Peyer's patch (tissue), 4 donors: ENCODE measurements at regions not wholly inside any gene's neighbourhood (a gene's known extent, or its start where the extent isn't known, plus 50 kb on each side); places are given as distances from the start of the nearest gene placed in this dataset.

Source experiments
- DNase-seq, 3 donors: peaks; one replicate each; pipeline ENCODE4 v3.0.0-alpha.2; 2017 to 2019
- H3K27ac ChIP-seq, 4 donors: fragments of 200-600 bp; sonication (generic); one replicate each; pipeline ENCODE4 v1.5.1; 2016 to 2019
- H3K27me3 ChIP-seq, 2 donors: fragments of 200-600 bp; sonication (generic); one replicate each; pipeline ENCODE4 v1.5.1; 2019
- H3K36me3 ChIP-seq, 3 donors: fragments of 200-600 bp; sonication (generic); one replicate each; pipeline ENCODE4 v1.5.1; 2016 to 2019
- H3K4me1 ChIP-seq, 4 donors: fragments of 200-600 bp; sonication (generic); one replicate each; pipeline ENCODE4 v1.5.1; 2016 to 2019
- H3K4me3 ChIP-seq, 4 donors: fragments of 200-600 bp; sonication (generic); 1 replicate in 3 of 4; 2 replicates in 1 of 4; pipeline ENCODE4 v1.5.1; 2016 to 2019; ENCODE audit warnings: mild to moderate bottlenecking in 1 of 4
- H3K9me3 ChIP-seq, 4 donors: fragments of 200-600 bp; sonication (generic); one replicate each; pipeline ENCODE4 v1.5.1; 2016 to 2019; ENCODE audit warnings: mild to moderate bottlenecking in 1 of 4
- POLR2A ChIP-seq, 2 donors: fragments of 450-650 bp; IDR thresholded peaks; one replicate each; pipeline ENCODE4 v1.5.1; 2017; ENCODE audit warnings: antibody characterized with exemption in 2 of 2, mild to moderate bottlenecking in 2 of 2, moderate library complexity in 2 of 2
- TF ChIP-seq, protein P1 (sequence below), 6 experiments: fragments of 450-650 bp in 4 of 6; fragments of 200-600 bp in 2 of 6; sonication (generic) in 1 of 6; IDR thresholded peaks; one replicate each; pipeline ENCODE4 v1.5.1; 2017 to 2019; ENCODE audit warnings: antibody characterized with exemption in 6 of 6, mild to moderate bottlenecking in 3 of 6, moderate library complexity in 1 of 6

DNA sequence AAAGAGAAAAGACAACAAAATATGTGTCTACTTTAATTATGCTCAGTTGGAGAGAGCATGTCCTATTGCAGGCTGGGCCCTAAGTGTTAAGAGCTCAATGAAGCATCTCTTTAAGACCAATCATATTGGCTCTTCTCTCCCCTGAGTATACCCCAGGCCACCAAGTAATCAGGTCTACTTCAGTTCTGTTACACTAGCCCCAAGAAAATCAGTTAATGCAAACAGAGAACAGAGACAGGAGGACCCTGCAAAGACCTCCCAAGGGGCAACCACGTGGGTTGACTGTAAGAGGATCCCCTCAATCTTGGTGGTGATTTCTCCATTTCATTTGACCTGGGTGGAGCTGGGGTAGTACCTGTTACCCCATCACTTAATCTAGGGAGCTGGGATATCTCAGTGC, 451.0 kb upstream of the ZNF507 start:
- H3K36me3 ChIP-seq: no peaks in the 10 kb centered on the region
- DNase-seq: no peak
- H3K27ac ChIP-seq: no peak overlapping the region
- H3K4me1 ChIP-seq: no peaks in the 10 kb centered on the region
- TF ChIP-seq, protein P1, sequence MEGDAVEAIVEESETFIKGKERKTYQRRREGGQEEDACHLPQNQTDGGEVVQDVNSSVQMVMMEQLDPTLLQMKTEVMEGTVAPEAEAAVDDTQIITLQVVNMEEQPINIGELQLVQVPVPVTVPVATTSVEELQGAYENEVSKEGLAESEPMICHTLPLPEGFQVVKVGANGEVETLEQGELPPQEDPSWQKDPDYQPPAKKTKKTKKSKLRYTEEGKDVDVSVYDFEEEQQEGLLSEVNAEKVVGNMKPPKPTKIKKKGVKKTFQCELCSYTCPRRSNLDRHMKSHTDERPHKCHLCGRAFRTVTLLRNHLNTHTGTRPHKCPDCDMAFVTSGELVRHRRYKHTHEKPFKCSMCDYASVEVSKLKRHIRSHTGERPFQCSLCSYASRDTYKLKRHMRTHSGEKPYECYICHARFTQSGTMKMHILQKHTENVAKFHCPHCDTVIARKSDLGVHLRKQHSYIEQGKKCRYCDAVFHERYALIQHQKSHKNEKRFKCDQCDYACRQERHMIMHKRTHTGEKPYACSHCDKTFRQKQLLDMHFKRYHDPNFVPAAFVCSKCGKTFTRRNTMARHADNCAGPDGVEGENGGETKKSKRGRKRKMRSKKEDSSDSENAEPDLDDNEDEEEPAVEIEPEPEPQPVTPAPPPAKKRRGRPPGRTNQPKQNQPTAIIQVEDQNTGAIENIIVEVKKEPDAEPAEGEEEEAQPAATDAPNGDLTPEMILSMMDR (IDR thresholded peaks at IDR 0.05): no peak
- TF ChIP-seq POLR2A (IDR thresholded peaks at IDR 0.05): no peak
- H3K4me3 ChIP-seq: no peak overlapping the region
- H3K9me3 ChIP-seq: no peaks in the 10 kb centered on the region
- H3K27me3 ChIP-seq: no peaks in the 10 kb centered on the region

GRCh38 chr19:31897292-31897691, 448.1 kb upstream of the ZNF507 start:
- Histone ChIP-seq H3K9me3 (no peaks in the 10 kb centered on the region), H3K36me3 (no peaks in the 10 kb centered on the region), H3K27ac (no peak overlapping the region), H3K27me3 (no peaks in the 10 kb centered on the region), H3K4me1 (no peaks in the 10 kb centered on the region), H3K4me3 (no peak overlapping the region)
- TF ChIP-seq, protein P1 (IDR thresholded peaks at IDR 0.05): no peak
- no peak for TF ChIP-seq POLR2A (IDR thresholded peaks at IDR 0.05)
- DNase-seq: no peak

- Histone ChIP-seq H3K27me3 (no peaks in the 10 kb centered on the region), H3K4me1 (no peaks in the 10 kb centered on the region), H3K36me3 (no peaks in the 10 kb centered on the region), H3K4me3 (no peak overlapping the region), H3K9me3 (no peaks in the 10 kb centered on the region), H3K27ac (no peak overlapping the region)
- TF ChIP-seq, protein P1 (IDR thresholded peaks at IDR 0.05): no peak
- DNase-seq: no peak
Observed at GRCh38 chr19:31900991-31901390, 444.4 kb upstream of the ZNF507 start.

- Histone ChIP-seq H3K36me3 (no peaks in the 10 kb centered on the region), H3K4me1 (no peaks in the 10 kb centered on the region), H3K9me3 (no peaks in the 10 kb centered on the region), H3K4me3 (no peak overlapping the region), H3K27me3 (no peaks in the 10 kb centered on the region), H3K27ac (no peak overlapping the region)
- no peak for DNase-seq
- no peak for TF ChIP-seq POLR2A (IDR thresholded peaks at IDR 0.05)
- TF ChIP-seq, protein P1 (IDR thresholded peaks at IDR 0.05): no peak
Observed at GRCh38 chr19:31902821-31903220, 442.6 kb upstream of the ZNF507 start.

DNA sequence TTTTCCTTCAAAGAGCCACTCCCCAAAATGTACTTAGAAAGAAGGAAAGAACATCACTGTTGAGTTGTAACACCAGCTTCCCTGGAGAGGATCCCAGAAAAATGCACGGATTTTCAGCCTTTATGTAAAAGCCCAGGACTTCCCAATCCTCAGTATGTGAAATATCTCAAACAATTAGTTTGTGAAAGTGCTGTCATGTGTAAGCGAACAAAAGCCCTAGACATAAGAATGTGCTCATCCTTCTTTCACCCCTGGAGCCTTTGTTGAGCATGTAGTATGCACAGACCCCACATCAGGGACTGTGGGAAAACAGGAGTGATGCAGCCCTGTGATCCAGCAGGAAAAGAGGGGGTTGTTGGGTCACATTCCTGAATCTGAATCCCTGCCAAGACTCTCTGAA, 441.4 kb upstream of the ZNF507 start:
- Histone ChIP-seq H3K4me1 (no peaks in the 10 kb centered on the region), H3K27me3 (no peaks in the 10 kb centered on the region), H3K36me3 (no peaks in the 10 kb centered on the region), H3K27ac (no peak overlapping the region), H3K9me3 (no peaks in the 10 kb centered on the region), H3K4me3 (no peak overlapping the region)
- TF ChIP-seq, protein P1 (IDR thresholded peaks at IDR 0.05): no peak
- no peak for TF ChIP-seq POLR2A (IDR thresholded peaks at IDR 0.05)
- no peak for DNase-seq
